GM21360 (cell line): ENCODE measurements at regions not wholly inside any gene's neighbourhood (a gene's known extent, or its start where the extent isn't known, plus 50 kb on each side); places are given as distances from the start of the nearest gene placed in this dataset.
A peak's percentile ranks its signal among the peaks of the same experiment; 100 is the strongest.

Experiments used
- ATAC-seq: cut with Tn5 transposase; IDR thresholded peaks from one replicate; pipeline ENCODE4 v1.9.1; 2021; ENCODE audit warnings: mild to moderate bottlenecking, moderate library complexity; ENCODE audit not compliant: unreplicated experiment

DNA sequence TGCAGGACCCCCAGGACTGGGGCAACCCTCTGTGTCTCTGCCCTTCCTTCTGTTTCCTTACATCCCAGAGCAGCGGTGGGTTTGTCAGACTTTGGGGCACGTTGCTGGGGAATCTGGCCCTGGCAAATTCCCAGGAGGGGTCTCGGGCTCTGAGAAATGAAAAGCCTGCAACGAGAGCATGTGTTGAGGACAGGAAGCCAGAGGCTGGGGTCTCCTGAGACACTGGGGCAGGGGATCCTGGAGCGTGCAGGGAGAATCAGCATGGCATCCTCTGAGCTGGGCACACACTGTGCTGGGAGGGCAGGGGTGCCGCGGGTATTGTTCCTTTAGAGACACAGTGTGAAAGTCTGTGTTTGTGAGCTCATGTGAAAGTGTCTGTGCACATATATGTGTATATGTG lies 279.9 kb upstream of the PPP2R2D start:
- no peak for ATAC-seq

DNA sequence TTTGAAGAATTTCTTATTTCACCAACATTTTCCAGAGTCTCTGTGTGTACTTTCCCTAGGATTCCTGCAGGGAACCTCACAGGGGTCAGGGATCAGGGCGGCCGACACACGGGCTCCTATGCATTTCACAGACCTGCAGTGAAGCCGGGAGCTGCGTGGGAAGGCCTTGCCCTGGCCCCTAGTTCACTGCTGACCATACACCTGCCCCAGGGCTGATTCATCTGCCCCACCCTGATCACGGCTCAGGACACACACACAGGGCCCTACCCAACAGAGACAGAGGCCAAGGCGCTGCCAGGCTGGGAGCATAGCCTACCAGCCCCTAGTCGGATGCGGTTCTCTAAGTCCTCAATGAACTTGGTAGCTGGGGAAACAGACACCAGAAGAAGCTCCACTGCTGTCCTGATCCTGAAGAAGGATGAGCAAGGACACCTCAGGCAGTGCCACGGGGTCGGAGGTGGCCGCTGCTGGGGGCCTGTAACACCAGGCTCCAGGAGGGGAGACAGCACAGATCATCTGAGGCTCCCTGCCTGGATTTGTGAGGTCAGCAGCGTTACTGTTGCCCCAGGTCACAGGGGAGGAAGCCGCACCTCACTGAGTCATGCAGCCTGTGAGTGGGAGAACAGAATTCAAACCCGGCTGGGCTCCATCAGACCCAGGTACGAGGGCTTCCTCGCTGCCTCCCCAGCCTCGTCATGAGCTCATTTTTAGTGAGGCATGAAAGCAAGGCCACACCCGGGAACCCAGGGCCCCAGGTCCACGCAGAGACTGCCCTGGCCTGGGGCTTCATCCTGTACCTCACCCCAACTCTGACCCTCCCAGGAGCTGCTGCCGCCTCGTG lies 278.8 kb upstream of the PPP2R2D start:
- ATAC-seq: no peak

DNA sequence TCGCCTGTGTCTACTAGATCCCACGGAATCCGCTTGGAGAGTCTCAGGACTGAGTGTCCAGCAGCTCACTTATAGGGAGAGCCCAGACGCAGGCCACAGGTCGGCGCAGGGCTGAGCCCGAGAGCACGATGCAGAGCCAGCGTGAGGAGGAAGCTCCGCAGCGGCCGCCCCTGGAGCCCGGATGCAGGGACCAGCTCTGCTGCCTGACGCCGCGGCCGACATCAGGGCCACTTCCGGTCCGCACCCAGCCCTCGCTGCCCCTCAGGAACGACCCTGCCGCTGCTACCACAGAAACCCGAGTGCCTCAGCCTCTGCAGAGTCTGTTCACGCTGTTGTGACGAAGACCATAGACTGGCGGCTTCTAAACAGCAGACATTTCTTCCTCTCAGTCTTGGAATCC lies 275.8 kb upstream of the PPP2R2D start:
- no peak for ATAC-seq

DNA sequence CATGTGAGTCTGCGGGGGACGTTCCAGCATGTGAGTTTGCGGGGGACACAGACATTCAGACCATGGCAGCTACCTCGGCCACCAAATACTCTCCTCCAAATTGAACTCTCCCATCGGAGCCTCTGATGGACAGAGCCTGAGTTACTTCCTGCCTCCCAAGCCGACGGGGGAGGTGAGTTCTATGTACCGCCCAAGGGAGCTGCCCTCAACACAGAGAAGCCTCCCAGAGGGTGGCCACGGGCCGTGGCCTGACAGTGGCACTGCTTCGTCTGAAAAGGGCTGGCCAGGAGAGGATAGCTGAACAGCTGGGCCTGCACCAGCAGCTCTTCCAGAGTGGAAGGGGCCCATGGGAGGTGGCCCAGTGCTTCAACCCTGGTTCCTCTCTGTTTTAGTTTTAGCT lies 274.5 kb upstream of the PPP2R2D start:
- no peak for ATAC-seq

DNA sequence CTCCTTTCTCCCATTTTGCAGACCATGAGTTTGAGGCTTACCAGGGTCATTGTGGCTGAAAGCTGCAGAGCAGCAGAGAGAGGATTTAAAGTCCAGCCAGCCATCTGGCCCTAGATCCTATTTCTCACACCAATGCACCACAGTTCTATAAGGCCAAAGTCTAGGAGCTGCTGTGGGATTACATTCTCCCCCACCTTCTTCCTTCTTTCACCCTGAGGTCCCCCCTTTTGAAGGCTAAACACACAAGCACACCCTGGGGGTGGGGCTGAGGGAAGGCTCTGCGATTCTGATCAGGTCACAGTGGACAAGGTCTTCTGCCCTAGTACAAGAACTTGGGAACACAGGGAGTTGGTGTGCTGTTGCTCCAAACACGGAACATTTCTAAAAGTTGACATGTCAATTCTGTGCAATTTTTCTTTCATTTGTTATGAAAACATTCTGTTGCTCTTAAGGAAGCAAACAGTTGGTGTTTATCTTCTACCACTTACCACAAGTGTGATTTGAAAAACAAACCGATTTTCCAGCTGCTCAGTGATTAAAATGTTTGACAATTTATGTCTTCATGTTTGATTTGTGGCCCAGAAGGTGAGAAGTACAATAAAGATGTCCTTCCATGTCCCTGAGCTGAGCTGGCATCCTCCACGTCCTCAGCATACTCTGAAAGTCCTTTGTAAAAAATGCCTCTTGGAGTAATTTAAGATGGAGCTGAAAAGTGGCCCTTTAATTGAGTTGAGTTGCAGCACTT lies 271.6 kb upstream of the PPP2R2D start:
- ATAC-seq: no peak

DNA sequence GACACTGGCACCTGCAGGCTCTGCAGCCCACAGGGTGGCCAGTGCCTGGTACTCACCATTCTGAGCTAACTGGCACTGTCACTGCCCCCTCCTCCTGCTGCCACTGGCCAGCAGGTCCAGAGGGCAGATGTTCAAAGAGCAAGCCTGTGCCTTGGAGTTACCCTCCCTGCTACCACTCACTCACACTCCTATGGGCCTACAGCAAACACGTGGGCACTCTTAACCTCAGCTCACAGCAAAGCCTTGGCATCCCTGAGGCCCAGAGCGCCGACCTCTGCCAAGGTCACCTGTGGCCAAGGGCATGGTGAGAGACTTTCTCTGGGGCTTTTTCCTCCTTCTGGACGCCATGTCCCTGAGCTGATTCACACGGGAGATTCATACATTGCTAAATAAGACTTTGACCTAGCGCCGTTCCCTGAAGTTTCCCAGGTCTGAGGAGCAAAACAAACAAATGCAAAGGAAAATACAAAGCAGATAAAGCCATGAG lies 270.0 kb upstream of the PPP2R2D start:
- no peak for ATAC-seq

DNA sequence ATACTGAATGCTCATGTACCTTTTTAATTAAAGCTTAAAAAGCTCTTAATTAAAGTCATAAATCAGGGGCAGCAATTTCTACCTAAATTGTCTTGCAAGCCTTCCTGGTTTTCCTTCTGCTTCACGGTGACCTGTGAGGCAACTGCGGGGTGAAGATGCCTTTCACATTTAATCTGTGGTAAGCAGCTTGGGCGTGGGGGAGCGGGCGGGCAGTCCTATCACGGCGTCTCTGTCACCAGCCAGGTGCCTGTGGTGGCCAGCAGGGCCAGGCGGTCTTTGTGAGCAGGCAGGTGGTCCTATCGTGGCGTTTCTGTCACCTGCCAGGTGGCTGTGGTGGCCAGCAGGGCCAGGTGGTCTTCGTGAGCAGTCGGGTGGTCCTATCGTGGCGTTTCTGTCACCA lies 269.2 kb upstream of the PPP2R2D start:
- no peak for ATAC-seq

DNA sequence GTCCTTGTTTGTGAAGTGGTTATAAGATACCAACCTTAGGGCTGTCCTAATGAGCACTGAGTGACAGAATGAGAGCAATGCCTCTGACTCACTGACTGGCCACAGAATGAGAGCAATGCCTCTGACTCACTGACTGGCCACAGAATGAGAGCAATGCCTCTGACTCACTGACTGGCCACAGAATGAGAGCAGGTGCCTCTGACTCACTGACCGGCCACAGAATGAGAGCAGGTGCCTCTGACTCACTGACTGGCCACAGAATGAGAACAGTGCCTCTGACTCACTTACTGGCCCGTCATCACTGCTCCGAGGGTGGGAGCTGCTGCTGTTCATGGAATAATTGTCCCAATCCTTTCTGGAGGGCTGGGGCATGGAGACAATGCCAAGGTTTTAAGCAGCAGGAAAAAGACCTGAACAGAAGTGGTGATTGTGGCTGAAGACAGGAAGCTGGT lies 265.2 kb upstream of the PPP2R2D start:
- no peak for ATAC-seq

DNA sequence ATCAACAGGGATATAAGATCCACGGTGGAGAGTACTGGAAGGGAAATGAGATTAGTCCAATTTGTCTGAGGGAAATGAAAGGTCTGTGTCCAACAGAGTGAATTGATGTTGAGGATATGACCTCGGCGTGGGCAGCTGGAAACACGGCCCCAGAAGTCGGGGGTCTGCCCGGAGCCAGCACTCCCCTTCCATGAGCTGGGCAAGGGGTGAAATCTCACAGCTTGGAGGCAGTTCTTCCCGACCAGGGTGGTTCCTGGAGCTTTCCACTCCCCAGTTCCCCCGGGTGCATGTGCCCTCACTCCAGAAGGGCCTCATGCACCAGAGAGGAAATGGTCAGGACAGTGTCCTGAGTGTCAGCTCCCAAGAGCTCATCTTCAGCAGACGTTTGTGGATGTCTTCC lies 264.7 kb upstream of the PPP2R2D start:
- ATAC-seq: no peak

DNA sequence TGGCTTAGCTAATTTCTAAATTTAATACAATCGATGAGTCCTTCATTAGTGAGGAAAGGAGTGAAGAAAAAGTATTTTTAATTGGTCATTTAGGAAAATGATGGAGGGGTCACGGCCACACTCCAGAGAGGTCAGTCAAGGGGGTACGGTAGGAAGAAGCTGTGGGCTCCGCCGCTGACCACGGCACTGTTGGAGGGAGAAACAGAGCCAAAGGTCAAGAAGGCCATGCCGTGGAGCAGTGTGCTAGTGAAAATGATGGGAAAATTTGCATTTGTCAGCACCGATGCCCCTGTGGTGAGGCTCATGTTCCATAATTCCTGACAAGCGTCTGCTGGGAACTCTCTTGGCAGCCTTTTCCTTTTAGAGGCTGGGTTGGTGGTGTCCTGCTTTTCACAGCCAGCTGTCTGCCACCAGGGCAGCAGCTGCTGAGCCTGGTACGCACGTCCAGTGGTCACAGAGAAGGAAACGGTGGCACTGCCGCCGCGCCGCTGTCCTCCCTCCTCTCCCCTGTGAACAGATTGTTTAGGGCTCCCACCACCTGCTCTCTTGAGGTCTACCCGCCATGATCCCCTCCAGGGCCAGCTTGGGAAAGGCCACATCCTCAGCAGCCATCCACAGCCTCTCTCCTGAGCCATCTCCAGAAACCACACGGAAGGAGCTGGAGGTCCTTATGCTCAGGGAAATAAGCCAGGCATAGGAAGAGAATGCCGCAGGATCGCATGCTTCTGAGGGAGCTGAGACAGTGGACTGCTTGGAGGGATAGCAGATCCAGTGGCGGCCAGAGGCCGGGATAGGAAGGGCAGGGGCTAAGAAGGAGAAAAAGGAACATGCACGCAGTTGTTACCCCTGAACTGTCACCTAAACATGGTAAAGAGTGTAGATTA lies 263.7 kb upstream of the PPP2R2D start:
- ATAC-seq: no peak

DNA sequence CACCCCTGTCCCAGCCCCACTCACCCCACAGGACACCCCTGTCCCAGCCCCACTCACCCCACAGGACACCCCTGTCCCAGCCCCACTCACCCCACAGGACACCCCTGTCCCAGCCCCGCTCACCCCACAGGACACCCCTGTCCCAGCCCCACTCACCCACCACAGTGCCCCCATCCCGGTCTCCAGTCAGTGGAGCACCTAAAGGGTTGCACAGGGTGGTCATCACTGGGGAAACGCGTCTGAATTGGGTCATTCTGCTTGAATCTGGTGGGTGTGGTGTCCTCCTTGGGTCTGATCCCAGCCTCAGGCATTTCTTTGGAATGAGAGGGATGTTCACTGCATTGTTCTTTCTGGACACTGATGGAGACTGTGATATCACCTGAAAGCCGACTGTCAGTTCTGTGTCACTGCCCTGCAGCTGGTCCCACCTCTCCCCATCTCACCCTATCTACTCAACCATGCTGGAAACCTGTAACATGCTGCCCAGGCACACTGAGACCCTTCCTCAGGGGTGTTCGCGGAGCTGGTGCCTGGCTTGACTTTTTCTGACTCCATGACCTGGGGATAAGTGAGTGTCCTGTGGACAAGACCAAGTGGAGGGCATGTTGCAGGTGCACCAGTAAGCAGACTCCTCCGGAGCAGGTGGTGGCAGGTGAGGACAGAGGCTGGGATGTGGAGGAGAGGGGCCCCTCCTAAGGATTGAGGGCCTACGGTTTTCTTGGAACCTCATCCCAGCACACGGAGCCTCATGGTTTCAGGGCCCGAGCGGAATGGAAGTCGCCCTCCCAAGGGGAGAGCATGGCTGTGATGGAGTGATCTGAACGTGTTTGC lies 262.5 kb upstream of the PPP2R2D start:
- ATAC-seq: no peak

DNA sequence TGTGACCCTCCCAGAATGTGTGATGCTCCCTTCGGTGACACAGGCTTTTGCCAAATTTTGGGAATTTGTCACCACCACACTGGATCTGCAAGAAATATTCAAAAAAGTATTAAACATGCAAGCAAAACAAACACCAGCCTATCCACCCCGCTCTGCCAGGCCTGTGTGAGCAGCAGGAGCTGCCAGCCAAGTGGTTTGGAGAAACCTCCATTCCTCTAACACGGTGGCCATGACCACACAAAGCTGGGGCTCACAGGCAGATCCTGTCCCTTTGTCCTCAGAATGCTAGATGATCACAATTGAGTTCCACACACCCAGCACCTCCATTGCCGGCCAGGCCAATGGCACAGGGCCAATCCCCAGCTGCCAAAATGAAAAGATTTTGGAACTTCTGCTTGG lies 261.9 kb upstream of the PPP2R2D start:
- no peak for ATAC-seq

DNA sequence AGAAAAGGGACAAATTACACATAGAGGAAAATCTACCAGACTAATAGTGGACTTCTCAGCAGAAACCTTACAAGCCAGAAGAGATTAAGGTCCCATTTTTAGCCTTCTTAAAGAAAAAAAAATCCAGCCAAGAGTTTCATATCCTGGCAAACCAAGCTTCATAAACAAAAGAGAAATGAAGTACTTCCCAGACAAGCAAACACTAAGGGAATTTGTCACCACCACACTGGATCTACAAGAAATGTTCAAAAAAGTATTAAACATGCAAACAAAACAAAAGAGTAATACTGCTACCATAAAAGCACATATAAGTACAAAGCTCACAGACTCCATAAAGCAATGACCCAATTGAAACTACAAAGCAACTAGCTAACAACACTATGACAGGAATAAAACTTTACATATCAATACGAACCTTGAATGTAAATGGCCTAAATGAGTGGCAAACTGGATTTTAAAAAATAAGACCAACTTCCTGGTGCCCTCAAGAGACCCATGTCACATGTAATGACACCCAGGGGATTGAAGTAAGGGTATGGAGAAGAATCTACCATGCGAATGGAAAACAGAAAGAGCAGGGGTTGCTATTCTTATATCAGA lies 260.7 kb upstream of the PPP2R2D start:
- ATAC-seq: no peak

DNA sequence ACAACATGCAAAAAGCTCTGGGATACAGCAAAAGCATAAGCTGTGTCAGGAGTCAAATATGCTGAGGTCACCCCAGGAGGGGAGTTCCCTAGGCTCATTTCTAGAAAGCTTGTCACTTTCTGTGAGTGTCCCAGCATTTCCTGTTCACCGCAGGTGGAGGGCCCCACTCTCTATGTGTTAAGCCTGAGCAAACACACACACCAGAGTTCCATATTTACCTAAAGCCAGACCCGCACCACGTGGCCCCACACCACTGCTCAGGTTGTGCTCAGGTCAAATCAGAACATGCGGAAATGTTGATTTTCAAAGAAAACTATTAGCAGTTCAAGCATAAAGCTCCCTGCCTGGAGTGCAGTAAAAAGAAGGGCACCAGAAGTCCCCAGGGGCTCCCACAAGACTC lies 259.6 kb upstream of the PPP2R2D start:
- ATAC-seq: peak; percentile 100

DNA sequence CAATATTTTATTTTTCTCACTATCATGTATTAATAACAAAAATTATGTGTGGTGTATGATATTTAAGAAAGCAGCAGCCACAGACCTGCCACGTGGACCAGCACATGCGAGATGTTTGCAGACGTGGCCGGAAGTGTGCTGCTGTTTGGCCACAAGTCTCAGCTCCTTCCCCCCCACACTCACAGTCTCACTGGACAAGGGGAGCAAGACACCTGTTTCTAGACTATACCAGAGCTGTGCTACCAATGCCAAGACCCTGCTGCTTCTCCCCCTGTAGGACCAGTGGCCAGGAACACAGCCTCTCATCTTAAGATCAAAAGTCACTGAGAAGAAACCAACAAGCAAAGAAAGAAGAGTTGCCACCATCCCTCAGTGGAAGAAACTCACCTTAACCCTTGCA lies 258.9 kb upstream of the PPP2R2D start:
- ATAC-seq: no peak

DNA sequence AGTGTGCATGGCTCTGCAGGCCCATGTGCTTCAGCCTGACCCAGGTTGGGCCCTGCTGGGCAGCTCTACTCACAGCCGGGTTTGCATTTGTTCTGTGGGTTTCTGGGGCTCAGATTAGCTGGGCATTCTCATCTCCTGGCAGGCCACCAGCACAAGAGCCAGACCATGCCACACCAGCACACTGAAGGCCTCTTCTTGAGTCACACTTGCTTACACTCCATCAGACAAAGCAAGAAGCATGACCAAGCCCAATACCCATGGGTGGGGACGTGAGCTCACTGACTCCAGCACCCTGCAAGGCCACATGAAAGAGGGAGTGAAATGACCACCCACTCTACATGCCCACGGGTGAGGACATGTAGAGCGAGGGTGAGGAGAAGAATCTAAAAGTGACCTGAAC lies 257.8 kb upstream of the PPP2R2D start:
- ATAC-seq: no peak

DNA sequence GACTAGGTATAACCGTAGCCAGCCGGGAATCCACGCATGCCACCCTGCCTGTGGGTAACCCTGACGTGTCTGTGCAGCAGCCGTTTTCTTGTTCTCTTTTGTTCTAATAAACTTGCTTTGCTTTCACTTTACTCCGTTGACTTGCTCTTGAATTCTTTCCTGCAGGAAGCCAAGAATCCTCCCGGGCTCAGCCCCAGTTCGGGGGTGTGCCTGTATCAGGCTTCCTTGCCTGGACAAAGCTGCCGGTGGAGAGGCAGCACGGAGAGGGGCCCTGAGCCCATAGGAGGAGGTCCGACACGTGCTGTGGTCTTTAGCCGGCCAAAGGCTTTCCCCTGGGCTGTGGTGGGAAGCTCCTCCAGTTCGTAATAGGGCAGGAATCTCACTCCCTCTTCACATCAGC lies 256.5 kb upstream of the PPP2R2D start:
- no peak for ATAC-seq

DNA sequence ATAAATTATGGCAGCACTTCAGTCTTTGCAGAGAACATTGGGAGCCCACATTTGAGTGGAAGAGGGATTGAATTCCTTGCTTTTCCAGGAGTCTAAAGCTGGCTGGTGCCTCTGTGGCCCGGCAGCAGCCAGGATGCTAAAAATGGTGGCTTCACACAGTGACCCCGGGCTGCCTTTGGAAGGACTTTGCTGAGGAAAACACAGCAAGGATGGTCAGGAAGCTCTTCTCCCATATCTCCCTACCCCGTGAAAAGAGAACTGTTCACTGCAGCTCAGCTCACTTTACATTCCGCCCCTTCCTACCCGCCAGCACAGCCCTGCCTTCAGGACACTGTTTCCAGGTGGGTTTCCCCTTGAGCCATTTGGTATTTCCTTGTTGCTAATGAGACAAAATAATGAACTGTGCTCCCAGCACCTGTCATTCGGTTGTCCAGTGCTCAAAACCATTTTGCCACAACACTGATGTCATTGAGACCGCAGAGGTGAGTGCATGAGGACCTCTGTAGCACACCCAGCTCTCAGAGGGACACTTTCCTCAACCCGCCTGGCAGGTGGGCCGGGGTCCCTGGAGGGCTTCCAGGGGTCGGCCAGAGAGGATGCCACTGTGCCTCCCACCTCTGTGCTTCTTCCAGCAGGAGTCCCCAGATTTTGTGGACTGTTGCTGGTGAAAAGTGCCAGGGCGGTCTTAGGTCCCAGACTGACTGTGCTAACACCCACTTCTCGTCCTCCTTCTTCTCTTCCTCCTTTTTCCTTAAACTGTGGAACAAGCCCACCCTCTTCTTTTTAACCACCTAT lies 255.7 kb upstream of the PPP2R2D start:
- no peak for ATAC-seq

DNA sequence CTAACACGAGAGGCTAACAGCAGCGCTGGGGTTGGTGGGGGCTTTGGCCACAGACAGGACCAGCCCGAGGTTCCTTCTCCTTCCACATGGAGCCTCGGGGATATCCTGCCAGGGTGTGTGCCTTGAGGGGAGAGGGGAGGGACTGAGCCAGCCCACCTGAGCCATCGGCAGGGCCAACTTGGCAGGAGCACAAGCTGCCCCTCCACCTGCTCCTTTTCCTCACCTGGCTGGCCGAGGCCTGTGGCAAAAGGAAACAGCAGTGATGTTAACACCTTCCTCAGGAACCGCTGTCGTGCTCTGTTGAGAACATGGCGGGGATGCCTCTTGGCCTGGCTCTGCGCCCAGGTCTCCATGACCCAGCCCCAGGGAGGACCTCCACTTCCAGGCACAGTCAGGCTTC lies 255.1 kb upstream of the PPP2R2D start:
- ATAC-seq: no peak
